GM18498 (cell line): ENCODE measurements at regions not wholly inside any gene's neighbourhood (a gene's known extent, or its start where the extent isn't known, plus 50 kb on each side); places are given as distances from the start of the nearest gene placed in this dataset.
"Not testable (repeated sequence)": the region's sequence is repeated elsewhere in the genome, so short reads cannot be mapped to it uniquely, and the experiment has no call there.

Experiments
- ATAC-seq: cut with Tn5 transposase; IDR thresholded peaks from one replicate; pipeline ENCODE4 v1.9.1; 2021; ENCODE audit warnings: mild to moderate bottlenecking, moderate library complexity; ENCODE audit not compliant: unreplicated experiment

GRCh38 chr18:35822413-35822812 lies 150.1 kb upstream of the RMP24 start:
- no peak for ATAC-seq

GRCh38 chr18:35826477-35826876 lies 146.0 kb upstream of the RMP24 start:
- ATAC-seq: no peak

DNA sequence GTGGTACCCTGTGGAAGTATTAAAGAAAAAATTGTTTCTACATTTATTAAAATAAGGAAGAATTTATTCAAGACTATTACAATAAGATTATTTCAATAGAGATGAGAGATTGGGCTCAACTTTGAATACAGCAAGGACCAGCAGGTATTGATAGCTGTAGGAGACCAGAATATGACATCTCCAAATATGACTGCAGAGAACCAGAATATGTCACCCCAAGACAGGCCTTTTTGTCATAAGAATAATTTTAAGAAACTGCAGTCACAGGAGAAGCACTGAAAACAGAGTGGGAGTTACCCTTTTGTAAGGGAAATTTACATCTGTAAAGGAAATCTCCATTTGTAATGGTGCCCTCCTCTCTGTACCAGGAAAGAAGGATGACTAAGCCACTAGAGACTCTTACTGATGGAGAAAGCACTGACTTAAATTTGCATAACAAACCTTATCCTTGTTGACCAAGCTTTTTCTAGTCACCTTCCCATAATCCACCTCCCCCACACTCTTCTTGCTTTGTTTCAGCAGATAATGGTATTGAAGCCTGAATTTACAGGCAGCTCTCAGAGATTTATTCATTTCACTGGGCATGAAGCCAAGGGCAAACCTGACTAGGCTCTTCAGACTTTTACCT lies 145.1 kb upstream of the RMP24 start:
- ATAC-seq: no peak

GRCh38 chr18:35827903-35828275 lies 144.6 kb upstream of the RMP24 start:
- ATAC-seq: no peak

DNA sequence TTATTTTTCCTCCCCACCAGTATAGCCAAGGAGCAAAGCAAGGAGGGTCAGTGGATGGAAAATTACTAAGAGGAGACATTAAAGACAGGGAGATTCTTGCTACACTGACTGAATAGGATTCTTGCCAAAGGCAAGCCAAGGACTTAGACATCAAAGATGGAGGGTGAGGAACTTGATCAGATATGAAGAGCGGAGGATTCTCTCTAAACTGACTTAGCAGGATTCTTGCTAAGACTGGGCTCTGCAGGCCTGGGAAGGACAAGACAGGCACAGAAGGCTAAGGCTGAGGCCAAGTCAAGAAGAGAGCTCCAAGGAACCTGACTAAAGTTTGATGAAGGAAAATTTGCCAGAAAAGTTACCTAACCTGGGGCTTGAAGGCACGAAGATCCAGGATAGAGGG lies 143.9 kb upstream of the RMP24 start:
- ATAC-seq: no peak

DNA sequence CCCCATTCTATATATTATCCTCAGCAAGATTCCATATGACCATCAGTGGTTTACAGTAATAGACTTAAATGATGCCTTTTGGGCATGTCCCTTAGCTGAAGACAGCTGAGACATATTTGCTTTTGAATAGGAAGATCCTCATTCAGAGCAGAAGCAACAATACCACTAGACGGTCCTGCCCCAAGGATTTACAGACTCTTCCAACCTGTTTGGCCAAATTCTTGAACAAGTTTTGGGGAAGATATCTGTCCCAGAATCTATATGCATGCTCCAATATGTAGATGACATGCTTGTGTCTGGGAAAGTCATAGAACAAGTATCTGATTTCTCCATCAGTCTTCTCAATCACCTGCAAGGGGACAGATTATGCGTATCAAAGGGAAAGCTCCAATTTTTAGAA lies 137.1 kb upstream of the RMP24 start:
- no peak for ATAC-seq

DNA sequence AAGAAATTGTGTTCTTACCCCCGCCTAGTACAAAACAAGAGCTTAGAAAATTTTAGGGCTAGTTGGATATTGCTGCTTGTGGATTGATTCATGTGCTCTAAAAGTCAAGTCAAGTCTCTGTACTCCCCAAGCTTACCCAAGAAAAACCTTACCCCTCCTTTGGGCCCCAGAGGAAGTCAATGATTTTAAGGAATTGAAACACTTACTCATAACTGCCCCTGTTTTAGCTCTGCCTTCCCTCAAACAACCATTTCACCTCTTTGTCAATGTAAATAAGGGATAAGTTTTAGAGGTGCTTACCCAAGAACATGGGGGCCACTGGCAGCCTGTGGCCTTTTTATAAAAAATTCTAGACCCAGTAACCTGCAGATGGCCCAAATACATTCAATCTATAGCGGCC lies 136.6 kb upstream of the RMP24 start:
- ATAC-seq: peak; percentile 92

DNA sequence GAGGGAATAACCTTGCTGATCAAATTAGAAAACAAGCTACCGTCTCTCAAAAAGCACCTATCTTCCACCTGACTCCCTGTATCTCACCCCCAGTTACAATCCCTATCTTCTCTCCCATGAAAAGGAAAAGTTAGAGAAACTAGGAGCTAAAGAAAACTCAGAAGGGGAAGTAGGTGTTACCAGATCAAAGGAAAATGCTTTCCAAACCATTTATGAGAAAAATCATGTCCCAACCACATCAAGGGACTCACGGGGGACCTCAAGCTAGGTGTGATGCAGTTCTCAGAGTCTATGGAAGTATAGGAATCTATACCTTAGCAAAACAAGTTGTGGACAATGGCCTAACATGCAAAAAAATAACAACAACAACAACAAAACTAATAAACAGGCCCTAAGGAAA lies 135.5 kb upstream of the RMP24 start:
- no peak for ATAC-seq

DNA sequence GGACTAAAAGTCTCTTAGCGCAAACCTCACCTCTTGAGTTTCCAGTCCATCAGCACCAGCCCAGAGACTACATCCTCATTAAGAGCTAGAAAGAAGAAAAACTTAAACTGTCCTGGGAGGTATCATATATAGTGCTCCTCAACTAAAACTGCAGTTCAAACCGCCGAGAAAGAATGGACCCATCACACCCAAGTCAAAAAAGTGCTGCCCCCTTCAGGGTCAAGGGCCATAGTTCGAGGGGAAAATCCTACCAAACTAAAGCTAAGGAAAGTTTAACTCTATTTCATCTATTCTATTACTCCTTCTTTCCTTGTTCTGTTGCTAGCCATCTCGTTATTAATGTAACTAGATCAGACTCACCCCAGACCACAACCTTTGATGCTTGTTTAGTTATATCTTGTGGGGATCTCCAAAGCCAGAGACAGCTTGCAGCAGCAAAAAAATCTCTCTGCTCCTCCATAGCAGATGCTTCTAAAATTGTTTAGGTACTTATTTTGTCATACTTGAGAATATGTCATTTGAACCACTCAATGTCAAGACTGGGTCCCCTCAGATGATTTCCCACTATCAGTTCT lies 134.5 kb upstream of the RMP24 start:
- ATAC-seq: no peak

GRCh38 chr18:35841283-35841682 lies 131.2 kb upstream of the RMP24 start:
- no peak for ATAC-seq

GRCh38 chr18:35842536-35842935 lies 129.9 kb upstream of the RMP24 start:
- ATAC-seq: no peak

- not testable (repeated sequence) for ATAC-seq
Observed at GRCh38 chr18:35848321-35848720, 124.2 kb upstream of the RMP24 start.

DNA sequence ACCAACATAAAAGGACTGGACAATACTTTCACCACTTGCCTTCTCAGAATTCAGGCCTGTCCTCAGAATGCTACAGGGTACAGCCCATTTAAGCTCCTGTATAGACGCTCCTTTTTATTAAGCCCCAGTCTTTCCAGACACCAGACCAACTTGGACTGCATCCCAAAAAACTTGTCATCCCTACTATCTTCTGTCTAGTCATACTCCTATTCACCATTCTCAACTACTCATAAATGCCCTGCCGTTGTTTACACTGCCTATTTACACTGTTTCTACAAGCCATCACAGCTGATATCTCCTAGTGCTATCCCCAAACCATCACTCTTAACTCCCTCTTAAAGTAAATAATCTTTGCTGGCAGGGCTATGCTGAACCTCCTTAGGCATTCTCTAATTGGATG lies 123.2 kb upstream of the RMP24 start:
- not testable (repeated sequence) for ATAC-seq

- ATAC-seq: no peak
Observed at GRCh38 chr18:35851286-35851970, 121.1 kb upstream of the RMP24 start.

DNA sequence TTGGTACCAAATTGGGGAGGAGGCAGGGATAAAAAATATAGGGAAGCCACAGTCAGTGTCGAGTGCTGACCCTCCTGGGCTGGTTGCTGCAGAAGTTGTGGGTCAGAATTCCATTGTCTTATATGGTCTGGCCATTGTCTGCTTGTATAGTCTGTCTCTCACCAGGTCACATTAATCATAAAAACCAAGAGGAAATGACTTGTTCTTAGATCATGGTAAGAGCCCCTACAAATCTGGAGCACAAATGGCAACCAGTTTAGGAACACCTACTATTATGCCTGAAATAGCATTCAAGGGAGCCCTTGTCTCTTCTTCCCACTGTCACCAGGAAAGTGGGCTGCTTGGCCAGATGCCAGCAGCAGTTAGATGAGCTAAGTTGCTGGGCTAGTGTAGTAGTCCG lies 119.7 kb upstream of the RMP24 start:
- no peak for ATAC-seq

- ATAC-seq: no peak
Observed at GRCh38 chr18:35854095-35854494, 118.4 kb upstream of the RMP24 start.

GRCh38 chr18:35856178-35856577 lies 116.3 kb upstream of the RMP24 start:
- ATAC-seq: no peak

- not testable (repeated sequence) for ATAC-seq
Observed at GRCh38 chr18:35856721-35857120, 115.8 kb upstream of the RMP24 start.

GRCh38 chr18:35857581-35857980 lies 114.9 kb upstream of the RMP24 start:
- ATAC-seq: not testable (repeated sequence)

DNA sequence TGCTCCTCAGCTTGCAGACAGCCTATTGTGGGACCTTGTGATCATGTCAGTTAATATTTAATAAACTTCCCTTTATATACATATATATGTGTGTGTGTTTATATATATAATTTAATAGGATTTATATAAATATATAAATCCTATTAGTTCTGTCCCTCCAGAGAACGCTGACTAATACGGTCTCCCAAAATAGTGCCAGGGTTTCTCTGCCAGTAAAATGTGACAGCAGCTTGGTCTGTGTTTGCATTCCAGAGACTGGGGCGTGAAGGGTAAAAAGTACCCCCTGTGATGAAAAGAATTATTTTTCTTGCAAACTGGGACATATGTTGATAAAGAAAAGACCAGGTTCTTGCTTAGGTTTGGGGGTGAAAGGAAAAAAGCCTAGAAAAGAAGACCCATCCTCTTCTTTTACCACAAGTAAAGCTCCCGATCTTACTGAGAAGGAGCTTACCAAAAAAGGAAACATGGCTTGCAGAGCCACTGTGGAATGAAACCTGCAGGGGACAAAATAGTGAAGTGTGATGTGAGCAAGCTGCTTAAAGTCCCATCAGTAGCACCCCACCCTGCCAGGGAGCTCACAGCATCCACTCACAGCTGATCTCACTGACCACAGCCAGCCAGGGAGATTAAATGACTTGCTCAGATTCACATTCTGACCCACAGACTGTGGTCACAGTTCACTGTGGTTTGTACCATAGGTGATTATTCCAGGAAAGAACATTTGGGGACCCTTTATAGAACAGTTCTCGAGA lies 110.9 kb upstream of the RMP24 start:
- peak; percentile 82 for ATAC-seq

- peak; percentile 24 for ATAC-seq
Observed at GRCh38 chr18:35862119-35862640, 110.3 kb upstream of the RMP24 start.

DNA sequence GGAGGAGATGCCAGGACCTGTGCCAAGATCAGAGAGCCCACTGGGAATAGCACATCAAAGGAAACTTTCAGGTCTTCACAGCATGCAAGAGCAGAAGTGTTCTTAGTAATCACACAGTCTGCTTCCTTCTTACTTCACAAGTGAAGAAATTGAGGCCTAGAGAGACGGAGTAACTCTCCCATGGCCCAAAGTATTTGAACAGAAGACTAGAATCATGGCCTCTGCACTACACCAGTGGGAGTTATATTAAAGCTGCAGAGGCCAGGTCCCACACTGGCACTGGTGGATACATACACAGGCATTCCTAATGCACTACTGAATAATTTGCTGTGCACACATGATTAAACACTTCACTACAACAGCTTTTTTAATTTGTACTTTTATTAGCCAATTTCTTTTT lies 107.6 kb upstream of the RMP24 start:
- no peak for ATAC-seq
